ENCODE measurements at regions not wholly inside any gene's neighbourhood (a gene's known extent, or its start where the extent isn't known, plus 50 kb on each side); places are given as distances from the start of the nearest gene placed in this dataset.
A peak's percentile ranks its signal among the peaks of the same experiment; 100 is the strongest.

DNA sequence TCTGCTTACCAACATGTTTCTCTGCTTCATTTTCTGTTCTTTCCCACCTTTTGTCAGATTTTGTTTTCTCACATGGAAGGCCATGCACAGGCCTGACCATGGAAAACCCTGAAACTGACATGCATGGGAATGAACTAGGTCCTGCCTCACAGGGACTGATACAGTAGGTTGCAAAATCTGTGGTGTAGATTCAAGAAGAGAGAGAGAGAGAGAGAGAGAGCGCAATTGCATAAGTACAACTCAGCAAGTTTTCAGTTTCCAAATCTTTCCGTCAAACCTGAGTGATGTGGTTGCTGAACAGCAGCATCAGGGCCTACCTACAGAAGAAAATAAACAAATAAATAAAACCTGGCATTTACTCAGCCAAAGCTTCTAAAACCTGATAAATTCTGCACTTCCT, 87.5 kb upstream of the RNF152 start:
- Histone ChIP-seq H3K4me1 (peaks cover 0 to 8% (median 0%) of the 10 kb centered on the region in 4 donors), H3K9me3 (no peaks in the 10 kb centered on the region), H3K27ac (no peak overlapping the region), H3K27me3 (no peaks in the 10 kb centered on the region), H3K36me3 (no peaks in the 10 kb centered on the region), H3K4me3 (no peak overlapping the region)
- ATAC-seq (peak; percentile 67 to 96 (median 78)), DNase-seq (no peak)
- no peak for TF ChIP-seq POLR2A (IDR thresholded peaks at IDR 0.05)
- TF ChIP-seq, protein P1, sequence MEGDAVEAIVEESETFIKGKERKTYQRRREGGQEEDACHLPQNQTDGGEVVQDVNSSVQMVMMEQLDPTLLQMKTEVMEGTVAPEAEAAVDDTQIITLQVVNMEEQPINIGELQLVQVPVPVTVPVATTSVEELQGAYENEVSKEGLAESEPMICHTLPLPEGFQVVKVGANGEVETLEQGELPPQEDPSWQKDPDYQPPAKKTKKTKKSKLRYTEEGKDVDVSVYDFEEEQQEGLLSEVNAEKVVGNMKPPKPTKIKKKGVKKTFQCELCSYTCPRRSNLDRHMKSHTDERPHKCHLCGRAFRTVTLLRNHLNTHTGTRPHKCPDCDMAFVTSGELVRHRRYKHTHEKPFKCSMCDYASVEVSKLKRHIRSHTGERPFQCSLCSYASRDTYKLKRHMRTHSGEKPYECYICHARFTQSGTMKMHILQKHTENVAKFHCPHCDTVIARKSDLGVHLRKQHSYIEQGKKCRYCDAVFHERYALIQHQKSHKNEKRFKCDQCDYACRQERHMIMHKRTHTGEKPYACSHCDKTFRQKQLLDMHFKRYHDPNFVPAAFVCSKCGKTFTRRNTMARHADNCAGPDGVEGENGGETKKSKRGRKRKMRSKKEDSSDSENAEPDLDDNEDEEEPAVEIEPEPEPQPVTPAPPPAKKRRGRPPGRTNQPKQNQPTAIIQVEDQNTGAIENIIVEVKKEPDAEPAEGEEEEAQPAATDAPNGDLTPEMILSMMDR (IDR thresholded peaks at IDR 0.05): no peak
- intact Hi-C loops (cut with DNase I): no loop called here
- WGBS (ENCODE audit: insufficient coverage, low coverage, low lambda C conversion rate, missing lambda C conversion rate): 18% methylated on average over 2 of the region's 2 CpGs

DNA sequence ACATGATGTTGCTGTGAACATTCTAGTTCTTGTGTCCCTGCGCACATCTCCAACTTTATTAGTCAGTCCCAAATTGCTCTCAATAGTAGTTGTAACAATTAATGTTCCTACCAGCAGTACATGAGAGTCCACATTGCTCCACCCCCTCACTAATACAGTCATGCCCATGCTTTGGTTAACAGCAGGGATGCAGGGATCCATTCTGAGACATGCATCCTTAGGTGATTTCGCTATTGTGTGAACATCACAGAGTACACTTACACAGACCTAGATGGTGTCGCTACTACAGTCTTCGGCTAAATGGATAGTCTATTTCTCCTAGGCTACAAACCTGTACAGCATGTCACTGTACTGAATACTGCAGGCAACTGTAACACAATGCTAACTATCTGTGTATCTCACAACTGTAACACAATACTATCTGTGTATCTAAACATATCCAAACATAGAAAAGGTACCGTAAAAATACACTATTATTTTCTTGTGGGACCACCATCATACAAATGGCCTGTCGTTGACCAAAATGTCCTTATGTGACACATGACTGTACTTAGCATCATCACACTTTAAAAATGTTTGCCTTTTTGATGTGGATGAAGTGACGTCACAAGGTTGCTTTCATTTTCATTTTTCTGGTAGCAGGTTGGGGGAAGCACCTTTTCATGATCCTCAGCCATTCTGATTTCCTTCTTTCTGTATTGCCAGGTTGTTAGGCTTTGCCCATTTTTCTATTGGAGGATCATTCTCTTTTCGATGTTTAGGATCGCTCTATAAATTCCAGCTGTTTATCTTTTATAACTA, 82.9 kb upstream of the RNF152 start:
- 69% methylated on average over 7 of the region's 9 CpGs for WGBS (ENCODE audit: insufficient coverage, low coverage, low lambda C conversion rate, missing lambda C conversion rate)
- peaks cover 0 to 8% (median 0%) of the 10 kb centered on the region in 4 donors for H3K4me1 ChIP-seq
- H3K36me3 ChIP-seq: no peaks in the 10 kb centered on the region
- no peaks in the 10 kb centered on the region for H3K27me3 ChIP-seq
- H3K4me3 ChIP-seq: no peak overlapping the region
- intact Hi-C loops (cut with DNase I): no loop called here
- ATAC-seq (no peak), DNase-seq (no peak)
- H3K9me3 ChIP-seq: no peaks in the 10 kb centered on the region
- TF ChIP-seq, protein P1 (IDR thresholded peaks at IDR 0.05): no peak
- TF ChIP-seq POLR2A (IDR thresholded peaks at IDR 0.05): no peak
- no peak overlapping the region for H3K27ac ChIP-seq

DNA sequence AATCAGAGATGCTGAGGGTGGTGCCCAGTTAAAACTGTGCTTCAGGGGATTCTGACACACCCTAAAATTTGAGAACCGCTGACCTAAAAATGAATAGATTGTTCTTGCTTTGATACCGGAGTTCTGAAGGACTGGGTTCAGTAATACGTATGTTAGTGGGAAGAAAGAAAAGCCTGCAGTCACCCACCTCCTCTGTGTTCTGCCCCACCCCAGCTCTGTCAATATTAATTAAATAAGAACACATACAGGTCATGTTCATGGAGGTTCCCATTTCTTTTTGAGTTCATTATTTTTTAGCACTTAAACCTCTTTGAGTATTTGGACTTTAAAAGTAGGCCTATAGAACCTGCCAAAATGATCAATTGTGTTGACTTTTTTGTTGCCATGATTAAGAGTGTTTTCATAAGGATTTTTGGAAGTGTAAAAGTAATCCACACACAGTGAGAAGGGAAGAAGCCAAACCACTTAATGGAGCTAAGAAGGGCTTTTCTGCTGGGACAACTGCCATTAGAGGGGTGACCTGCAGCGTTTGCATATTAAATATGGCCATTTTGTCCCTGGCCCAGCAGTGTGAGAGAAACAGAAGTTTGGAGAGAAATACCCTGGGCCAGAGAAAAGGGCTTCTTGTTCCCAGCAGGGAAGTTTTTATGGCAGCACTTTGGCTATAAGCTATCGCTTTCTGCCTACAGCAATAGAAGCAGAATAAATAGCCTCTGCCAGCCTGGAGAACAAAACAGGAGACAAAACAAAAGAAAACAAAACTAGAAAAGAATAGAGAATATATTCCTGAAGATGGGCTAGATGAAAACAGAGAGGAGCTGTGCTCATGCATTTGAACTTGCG, 80.7 kb upstream of the RNF152 start:
- Histone ChIP-seq H3K27me3 (no peaks in the 10 kb centered on the region), H3K4me1 (no peaks in the 10 kb centered on the region), H3K27ac (no peak overlapping the region), H3K9me3 (no peaks in the 10 kb centered on the region), H3K4me3 (no peak overlapping the region), H3K36me3 (no peaks in the 10 kb centered on the region)
- DNase-seq (no peak), ATAC-seq (no peak)
- no peak for TF ChIP-seq POLR2A (IDR thresholded peaks at IDR 0.05)
- TF ChIP-seq, protein P1 (IDR thresholded peaks at IDR 0.05): no peak
- intact Hi-C loops (cut with DNase I): no loop called here
- WGBS (ENCODE audit: insufficient coverage, low coverage, low lambda C conversion rate, missing lambda C conversion rate): 94% methylated on average over 6 of the region's 6 CpGs

DNA sequence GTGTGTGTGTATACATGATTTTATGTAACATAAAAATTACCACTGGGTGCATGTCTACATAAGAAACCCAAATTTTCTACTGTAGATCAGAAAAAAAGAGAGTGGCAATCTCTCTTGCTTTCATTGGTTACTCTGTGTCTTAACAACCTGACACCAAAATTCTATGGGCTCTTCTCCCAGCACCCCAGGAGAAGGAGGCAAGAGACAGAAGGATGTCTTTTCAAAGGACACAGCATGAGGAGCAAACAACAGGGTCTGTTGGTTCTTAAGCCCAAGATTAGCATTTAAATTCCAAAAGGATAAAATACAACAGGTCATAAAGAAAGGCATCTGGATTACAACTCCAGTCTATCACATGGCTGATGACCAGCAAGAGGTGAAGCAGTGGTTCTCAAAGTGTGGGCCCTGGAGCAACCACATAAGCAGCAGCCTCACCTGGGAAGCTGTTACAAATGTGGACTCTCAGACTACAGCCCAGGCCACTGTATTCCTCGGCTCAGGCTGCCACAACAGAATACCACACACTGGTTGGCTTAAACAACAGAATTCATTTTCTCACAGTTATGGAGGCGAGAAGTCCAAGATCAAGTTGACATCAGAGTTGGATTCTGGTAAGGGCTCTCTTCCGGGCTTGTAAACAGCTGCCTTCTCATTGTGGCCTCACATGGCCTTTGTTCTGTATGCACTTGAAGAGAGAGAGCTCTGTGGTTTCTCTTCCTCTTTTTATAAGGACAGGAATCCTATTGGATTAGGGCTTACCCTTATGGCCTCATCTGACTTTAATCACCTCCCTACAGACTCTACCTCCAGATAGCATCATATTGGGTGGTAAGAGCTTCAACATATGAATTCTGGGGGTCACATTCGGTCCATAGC, 79.8 kb upstream of the RNF152 start:
- no peaks in the 10 kb centered on the region for H3K27me3 ChIP-seq
- no peaks in the 10 kb centered on the region for H3K4me1 ChIP-seq
- no peaks in the 10 kb centered on the region for H3K9me3 ChIP-seq
- WGBS (ENCODE audit: insufficient coverage, low coverage, low lambda C conversion rate, missing lambda C conversion rate): 58% methylated on average over 3 of the region's 4 CpGs
- ATAC-seq (peak in 3 of 4 donors; percentile 36 to 60 (median 38)), DNase-seq (no peak)
- no peak overlapping the region for H3K27ac ChIP-seq
- intact Hi-C loops (cut with DNase I): no loop called here
- TF ChIP-seq POLR2A (IDR thresholded peaks at IDR 0.05): no peak
- TF ChIP-seq, protein P1 (IDR thresholded peaks at IDR 0.05): no peak
- no peak overlapping the region for H3K4me3 ChIP-seq
- H3K36me3 ChIP-seq: no peaks in the 10 kb centered on the region
